COR-L47 (cell line): ENCODE measurements at regions not wholly inside any gene's neighbourhood (a gene's known extent, or its start where the extent isn't known, plus 50 kb on each side); places are given as distances from the start of the nearest gene placed in this dataset.

ENCODE experiments used
- DNase-seq: peaks from one replicate; lab custom pipeline; 2025; lab: John Stamatoyannopoulos, UW

DNA sequence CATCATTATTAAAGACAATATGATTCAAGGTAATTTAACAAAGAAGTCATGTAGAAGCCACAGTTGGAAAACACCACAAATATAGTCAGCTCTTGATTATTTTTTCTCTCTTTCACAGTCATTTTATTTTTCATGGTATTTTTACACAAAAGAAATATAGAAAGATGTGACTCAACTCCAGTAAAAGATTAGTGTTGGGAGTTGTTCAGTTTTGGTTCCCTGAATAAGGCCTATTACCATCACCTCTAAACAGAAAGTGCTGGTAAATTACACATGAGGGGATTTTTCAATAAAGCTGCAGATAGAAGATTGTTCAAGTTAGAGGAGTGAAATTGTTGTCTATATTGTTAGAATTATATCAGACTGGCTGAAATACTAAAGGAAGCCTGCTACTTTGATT, 107.0 kb downstream of the DDIT4L start:
- DNase-seq, result no peak

DNA sequence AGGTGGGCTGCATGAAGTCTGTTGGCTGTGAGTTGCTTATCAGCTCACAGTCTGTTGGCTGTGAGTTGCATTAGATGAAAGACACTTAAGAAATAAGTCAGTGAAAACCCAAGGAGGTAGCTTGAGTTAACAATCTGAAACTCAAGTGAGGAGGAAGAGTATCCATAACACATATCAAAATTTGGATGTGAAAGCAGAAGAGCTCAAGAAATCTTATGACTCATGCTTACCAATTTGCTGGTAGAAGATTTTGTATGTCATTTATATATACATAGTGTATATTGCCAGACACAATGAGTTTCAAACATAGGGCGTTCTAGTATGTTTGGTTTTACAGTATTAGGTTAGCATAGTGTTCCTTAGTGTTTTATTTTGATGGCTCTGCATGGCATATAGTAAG, 107.4 kb downstream of the DDIT4L start:
- DNase-seq, result no peak

DNA sequence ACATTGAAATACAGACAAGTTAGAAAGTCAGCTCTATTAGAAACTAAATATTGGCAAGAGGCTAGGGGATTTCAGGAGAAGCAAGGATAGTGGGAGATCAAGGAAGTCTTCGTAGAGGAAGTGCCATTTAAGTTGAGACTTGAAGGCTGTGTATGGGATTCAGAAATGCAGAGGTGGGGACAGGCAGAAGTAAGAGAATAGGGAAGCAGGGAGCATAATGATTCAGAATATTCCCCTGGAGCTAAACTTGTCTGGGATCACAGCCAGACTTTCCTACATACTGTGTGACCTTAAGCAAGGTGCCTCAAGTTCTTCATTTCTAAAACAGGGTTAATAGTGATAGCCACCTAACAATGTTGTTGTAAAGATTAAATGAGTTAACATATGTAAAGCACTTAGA, 108.8 kb downstream of the DDIT4L start:
- no peak for DNase-seq

DNA sequence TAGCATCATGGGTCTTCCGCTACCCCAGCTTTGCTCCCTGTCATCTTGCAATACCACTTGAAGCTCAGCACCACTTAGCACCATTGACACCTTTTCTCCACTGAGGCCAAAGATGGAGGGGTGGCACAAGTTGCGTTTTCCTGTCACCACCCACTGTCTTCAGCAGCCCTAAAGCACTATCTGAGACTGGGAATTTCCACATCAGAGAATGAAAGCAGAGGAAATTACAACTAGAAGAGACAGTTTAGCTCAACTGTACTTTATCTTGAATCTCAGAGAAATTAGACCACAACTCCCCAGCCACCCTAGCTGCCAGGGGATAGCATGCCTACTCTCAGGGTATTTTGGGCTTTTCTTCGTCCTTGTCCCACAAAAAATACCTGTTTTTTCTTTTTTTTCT, 111.0 kb downstream of the DDIT4L start:
- no peak for DNase-seq

DNA sequence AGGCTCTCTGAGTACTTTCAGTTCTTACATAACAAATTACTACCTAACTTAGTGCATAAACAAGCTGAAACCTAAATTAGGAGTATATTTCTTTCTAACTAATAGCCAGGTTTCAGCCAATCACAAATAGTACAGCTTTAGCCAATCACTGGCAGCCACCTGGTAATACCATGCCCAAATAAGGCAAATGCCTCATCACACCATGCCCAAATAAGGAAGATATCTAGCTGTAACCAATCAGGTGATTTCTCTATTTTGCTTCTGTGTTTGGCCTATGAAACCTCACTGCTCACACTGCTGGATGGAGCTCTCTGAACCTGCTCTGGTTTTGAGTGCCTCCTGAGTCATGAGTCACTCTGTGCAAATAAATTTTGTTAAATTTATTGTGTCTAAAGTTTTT, 113.5 kb downstream of the DDIT4L start:
- DNase-seq, result no peak

DNA sequence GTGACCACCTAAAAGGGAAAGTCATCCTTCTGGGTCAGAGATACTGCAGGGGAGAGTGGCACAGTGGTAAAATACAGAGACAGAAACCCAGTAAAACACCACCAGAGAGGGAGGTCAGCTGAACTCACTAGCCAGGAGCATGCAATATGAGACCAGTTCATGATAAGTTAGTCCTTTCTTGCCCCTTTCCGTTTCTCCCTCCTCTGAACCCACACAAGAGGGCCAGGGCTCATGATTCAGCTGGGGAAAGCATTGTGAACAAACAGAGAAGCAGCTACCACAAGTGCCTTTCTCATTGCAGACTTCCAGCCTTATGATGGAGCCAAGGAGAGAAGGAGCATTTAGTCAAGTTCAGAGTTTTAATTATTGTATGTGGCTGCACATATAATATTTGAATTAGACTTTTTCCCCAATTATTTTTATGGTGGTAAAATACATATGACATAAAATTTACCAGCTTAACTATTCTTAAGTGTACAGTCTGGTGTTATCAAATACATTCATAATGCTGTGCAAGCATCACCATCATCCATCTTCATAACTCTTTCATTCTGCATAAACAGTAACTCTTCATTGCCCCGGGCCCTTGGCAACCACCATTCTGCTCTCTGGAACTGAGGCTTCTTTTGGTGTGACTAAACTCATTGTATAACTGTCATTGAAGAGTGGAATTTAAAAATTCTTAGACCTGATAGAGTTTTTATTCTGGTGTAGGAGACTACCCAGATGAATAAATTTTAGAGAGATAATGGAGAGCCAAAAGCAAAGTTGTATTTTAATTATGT, 114.6 kb downstream of the DDIT4L start:
- no peak for DNase-seq

DNA sequence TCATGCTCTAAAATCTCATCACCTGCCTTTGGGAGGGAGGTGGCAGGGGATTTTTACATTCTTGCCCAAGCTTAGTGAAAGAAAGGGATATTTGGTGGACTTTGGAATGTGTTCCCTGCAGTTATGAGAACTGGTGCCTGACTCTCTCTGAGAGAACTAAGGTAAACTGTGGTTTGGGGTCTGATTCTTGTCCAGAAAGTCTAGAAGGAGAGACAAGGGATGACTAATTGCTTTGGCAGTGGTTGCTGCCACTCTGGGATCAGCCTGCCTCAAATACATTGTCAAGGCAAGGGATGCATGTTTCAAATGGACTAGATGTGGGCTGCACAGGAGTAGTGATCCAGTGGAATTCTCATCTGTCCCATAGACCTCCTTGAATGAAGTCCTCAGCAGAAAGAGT, 115.2 kb downstream of the DDIT4L start:
- no peak for DNase-seq

DNA sequence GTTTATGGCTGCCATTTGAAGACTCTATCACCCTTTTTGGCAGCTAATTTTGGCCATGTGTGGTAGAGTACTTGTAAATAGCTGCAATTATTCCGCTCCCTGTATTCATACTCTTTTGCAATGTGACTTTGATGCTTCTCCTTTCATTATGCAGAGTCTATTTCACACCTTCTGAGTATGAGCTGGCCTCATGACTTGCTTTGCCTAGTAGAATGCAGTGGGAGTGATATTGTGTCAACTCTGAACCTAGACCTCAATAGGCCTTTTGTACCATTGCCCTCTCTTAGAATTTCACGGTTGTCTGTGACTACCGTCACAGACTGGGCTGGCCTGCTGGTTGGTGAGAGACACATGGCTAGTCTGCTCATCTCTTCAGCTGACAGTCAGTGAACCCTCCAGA, 118.8 kb downstream of the DDIT4L start:
- no peak for DNase-seq

DNA sequence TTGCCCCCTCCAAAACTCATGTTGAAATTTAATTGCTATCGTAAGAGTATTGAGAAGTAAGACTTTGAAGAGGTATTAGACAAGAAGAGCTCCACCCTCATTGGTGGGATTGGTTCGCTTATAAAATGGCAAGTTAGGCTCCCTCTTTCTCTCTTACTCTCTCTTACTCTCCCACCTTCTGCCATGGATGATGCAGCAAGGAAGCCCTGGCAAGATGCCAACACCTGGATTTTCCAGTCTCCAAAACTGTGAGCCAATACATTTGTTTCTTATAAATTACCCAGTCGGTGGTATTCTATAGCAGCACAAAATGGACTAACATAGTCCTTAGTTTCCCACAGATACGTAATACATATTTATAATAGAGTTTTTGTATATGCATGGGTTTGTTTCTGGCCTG, 119.4 kb downstream of the DDIT4L start:
- no peak for DNase-seq

DNA sequence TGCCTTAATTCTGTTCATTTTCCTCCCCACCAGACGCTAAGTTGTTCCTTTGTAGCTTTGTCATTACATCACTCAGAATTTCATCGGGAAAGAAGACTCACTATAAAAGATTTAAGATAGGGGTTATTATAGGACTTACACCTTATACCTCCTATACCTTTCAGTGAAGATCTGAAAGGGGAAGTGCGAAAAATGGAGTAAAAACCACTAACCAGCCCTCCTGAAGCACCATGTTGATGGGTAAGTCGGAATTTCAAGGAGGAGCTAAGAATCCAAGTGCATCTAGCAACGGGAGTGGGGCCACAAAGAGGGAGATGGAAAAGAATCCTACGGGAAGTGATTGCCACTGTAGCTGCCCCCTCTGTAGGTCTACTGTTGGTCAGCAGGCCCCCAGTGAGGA, 119.1 kb upstream of the H2AZ1 start:
- no peak for DNase-seq

DNA sequence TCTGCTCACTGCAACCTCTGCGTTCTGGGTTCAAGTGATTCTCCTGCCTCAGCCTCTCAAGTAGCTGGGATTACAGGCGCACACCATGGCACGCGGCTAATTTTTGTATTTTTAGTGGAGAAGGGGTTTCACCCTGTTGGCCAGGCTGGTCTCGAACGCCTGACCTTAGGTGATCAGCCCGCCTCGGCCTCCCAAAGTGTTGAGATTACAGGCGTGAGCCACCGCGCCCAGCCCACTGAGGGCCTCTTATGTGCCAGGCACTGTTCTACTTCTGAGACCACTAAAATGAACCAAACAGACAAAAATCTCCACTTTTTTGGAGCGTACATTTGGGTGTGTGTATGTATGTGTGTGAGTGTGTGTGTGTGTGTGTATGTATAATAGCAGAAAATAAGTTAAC, 117.2 kb upstream of the H2AZ1 start:
- no peak for DNase-seq

DNA sequence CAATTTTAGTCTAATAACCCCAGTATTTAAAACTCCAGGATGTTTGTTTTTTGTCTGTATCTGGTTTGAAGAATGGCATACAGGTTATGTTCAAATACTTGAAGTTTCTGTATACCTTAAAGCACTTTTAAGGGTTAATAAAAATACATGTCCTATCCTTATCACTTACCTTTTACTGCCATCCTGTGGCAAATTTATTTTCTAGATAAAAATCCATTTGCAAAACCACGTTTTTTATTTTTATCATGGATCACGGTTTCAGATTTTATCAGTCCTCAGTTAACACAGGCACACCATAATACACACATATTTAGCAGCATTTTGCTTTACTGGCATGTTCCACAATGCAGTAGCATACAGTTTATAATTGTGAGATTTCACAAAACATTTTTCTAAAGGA, 113.3 kb upstream of the H2AZ1 start:
- DNase-seq, result no peak

DNA sequence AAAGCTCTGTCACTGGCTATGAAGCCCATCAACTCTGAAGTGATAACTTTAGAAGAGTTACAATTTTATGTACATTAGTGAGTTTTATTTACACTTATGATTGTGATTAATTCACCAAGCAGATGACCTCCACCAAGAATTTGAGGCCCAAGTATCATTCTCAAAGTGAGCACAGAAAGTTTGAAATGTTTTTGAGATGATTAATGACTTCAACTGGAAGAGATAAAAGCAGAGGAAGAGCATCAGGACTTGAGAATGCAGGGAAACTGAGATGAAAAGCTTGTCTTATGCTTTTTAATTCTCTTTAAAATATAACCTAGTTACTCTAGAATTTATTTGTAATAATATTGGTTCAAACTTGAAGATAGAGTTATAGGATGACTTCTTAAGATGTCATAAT, 112.8 kb upstream of the H2AZ1 start:
- no peak for DNase-seq

DNA sequence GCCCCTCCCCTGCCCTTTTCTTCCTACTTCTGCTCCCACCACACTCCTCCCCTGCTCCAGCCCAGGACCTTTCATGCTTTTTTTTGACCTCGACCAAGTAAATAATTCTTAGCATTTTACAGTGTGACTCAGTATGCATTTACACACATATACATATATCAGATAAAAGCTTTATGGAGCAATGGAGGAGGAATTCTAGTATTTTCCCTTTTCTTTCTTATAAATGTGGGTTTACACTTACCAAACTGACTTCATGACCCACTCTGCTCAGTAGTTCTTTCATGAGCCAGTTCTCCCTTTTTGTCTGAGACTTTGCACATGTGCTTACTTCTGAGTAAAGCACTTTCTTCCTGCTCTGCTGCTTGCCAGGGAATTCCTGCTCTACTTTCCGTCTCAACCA, 111.8 kb upstream of the H2AZ1 start:
- no peak for DNase-seq

DNA sequence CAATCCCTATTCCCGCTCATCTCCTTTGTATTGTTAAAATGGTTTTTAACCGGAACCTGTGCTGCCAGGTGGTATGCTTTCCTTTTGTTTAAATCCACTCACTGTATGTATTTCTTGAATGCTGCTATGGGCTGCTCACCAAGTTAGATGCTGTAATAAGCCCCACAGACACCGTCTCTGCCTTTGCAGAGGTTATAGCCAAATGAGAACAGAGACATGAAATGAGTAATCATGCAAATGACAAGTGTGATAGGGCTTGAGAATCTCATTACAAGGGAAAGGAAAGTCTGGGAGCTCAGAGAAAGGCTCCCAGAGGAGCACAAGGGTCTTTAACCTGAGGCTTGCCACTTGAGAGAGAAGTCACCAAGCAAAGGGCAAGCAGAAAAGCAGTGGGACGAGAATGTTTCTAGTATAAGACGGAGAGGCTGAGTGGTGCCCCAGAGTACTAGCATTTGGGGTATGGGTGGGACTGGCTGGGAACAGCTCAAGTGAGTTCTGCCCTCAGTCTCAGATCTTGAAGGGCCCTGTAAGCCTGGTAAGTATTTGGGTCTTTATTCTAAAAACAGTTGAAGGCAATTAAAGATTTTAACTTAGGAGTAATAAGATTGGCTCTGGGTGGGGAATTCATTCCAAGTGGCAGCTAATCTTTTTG, 110.8 kb upstream of the H2AZ1 start:
- peak; percentile 25 for DNase-seq

DNA sequence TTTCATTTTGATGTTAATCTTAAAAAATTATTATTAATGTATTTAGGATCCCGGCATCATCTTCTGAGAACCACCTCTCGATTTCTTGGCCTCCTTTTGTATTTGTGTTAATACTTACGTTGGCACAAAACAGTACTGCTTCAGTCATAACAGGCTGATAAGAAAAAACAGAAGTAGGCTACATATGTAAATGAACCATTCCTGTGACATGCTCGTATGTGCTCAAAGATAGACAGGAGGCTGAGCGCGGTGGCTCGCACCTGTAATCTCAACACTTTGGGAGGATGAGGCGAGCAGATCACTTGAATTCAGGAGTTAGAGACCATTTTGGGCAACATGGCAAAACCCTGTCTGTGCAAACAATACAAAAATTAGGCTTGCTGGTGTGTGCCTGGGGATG, 109.4 kb upstream of the H2AZ1 start:
- DNase-seq, result no peak

DNA sequence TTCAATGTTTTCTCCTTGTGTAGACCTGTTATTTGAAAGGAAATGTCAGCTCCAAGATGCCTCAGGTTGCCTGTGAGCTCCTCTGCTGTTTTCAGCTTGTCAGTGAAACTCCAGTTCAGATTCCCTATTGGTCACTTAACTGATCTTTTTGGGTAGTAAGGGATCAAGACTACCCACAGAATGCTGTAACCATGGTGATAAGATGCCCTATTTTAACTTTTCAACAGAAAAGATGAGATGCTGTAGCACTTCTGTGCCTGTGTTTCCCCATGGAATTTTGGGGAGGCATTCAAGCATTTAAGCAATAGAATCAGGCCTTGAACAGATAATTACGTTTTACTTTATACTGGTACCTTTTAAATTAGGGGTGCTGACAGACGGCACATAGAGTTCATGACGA, 106.6 kb upstream of the H2AZ1 start:
- no peak for DNase-seq

DNA sequence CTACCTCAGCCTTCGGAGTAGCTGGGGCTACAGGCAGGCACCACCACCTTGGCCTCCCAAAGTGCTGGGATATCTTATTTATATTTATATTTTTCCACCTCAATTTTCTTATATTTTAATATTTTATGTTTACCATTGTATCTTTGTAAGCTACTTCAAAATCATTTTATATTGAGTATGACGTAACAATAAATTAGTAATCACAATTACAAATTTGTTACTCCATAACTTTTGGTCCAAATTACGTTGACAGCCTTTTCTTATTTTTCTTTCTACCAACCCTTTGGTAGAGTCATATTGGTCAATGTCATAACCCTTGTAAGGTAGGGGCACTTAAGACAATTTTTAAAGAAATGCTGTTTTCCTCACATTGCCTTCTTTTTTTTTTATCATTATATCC, 104.0 kb upstream of the H2AZ1 start:
- DNase-seq, result no peak

DNA sequence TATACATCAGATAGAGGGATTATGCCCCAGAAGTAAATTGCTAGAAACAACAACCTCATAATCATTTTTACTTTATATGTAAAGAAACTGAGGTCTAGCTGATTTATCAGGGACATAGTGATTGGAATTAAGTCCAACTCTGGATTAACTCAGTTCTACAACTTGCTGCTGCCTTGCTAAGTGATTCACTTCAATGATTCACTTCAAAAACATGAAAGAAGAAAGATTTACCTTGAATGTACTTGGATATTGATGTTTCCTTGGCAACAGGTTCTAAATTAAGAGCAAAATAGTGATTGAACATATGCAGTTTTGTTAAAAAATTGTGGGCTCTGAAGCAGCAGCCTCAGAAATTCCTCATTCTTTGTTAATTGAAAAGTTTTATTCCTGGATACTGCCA, 99.8 kb upstream of the H2AZ1 start:
- DNase-seq, result no peak

DNA sequence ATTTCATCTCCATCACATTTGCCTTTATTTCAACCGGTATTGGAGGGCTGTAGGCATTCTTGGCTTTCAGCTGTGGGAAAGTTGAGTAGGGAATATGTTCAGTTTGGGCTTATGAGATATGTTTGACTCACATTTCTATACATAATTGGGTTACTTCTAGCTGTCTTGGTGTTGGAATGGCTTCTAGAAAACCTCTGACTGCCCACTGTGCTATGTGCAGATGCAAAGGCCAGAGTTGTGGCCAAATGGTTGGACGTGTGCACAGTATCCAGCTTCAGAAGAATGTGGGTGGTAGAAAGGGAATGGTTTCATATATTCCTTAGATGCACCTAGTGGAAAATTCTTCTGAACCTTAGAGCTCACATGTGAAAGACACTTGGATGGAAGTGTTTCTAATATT, 92.6 kb upstream of the H2AZ1 start:
- DNase-seq, result no peak

DNA sequence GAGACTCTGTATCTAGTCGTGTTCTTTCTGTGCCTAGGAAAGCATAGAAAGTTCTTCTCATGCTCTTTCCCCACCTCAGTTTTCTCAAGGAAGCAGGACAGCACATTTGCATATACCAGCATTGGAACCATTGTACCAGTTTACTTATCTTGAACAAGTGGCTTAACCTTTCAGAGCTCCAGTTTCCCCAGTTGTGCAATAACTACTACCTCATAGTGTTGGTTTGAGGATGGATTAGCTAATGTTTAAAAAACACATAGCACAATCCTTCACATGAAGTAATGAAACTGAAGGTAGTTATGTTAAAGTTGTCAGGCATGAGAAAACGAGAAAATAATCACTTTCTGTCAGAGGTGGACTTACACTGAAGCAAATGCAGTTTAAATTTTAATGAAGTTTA, 92.2 kb upstream of the H2AZ1 start:
- no peak for DNase-seq

DNA sequence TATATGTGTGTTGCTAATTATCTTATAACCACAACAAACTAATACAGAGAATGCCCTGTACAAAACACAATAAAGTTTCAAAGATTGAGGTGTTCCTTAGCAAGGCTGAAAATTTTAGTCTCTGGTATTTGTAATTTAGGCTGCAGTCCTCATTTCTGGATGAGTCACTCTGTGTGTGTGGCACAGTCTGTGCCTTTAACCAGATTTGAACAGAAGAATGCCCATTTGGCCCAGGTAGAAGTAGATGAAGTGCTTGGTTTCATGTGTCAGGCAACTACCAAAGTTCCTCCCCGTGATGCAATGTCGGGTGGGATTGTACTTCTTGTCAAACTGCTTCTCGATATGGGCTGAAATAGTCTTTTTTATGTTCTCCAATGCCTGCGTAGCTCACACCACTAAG, 91.6 kb upstream of the H2AZ1 start:
- no peak for DNase-seq

DNA sequence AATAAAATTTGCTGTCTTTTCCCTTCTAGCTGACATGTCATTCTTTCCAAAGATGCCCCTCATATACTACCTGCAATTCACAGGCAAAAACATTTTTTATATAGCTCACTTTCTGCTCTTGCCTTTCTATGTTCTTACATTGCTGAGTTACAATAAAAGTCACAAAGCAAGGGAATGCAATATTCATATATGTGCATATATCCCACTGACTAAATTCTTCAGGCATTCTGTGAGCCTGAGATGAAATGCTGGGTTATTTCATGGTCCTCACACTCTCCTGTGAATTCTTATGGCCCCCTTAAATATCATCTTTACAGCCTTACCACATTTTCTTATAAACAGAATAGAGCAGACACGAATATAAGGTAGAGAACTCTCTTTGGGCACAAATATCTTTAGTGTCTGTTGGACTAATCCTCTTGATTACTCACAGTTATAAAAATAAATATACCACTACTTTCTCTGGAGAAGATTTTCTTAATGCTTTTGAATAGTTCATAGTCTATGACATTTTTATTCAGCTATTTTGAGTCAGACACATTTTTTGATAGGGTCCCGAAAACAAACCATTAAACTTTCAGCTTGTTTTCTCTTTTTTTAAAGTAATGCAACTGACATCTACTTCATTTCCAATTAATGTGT, 84.1 kb upstream of the H2AZ1 start:
- DNase-seq, result no peak

DNA sequence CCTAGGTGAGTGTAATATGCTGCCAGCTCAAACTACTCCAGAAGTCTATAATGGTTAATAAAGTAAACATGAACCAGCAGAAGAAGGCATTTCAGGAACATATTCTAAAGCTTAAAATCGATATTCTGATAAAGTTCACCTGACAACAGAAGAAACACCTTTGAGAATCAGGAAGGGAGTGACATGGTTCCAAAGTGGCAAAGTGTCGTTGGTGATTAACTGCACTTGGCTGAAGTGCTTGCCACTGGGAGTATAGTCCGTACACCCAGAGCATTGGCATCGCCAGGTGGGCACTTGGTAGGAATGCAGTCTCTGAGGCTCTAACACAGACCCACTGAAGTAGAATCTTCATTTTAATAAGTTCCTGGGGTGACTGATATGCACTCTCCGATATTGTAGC, 76.0 kb upstream of the H2AZ1 start:
- no peak for DNase-seq
